ENCODE measurements at regions not wholly inside any gene's neighbourhood (a gene's known extent, or its start where the extent isn't known, plus 50 kb on each side); places are given as distances from the start of the nearest gene placed in this dataset.
A peak's percentile ranks its signal among the peaks of the same experiment; 100 is the strongest.

- Histone ChIP-seq H3K9ac (ENCODE audit: low read length) (no peak overlapping the region), H3K4me1 (ENCODE audit: low read length) (peaks cover 39% of the 10 kb centered on the region), H3K9me3 (replicated peaks; ENCODE audit: insufficient read depth, low read length) (no peaks in the 10 kb centered on the region), H2AFZ (ENCODE audit: low read length) (no peak overlapping the region), H3K9me2 (replicated peaks; ENCODE audit: insufficient read depth, low read length) (no peaks in the 10 kb centered on the region), H3K27me3 (replicated peaks; ENCODE audit: insufficient read depth, low read length) (no peaks in the 10 kb centered on the region), H3K79me2 (ENCODE audit: low read length) (no peaks in the 10 kb centered on the region), H3K27ac (ENCODE audit: low read length) (no peak overlapping the region), H4K20me1 (ENCODE audit: insufficient read depth, low read length) (no peaks in the 10 kb centered on the region), H3K4me2 (ENCODE audit: low read depth, low read length) (no peak overlapping the region), H3F3A (ENCODE audit: insufficient read depth, low read length) (peaks cover 36% of the 10 kb centered on the region), H3K4me3 (ENCODE audit: low read length) (no peak overlapping the region), H3K36me3 (replicated peaks; ENCODE audit: insufficient read depth, low read length) (no peaks in the 10 kb centered on the region)
- TF ChIP-seq EZH2 (optimal IDR thresholded peaks at IDR 0.05; ENCODE audit: low read depth, low read length), result no peak
- TF ChIP-seq CTCF (IDR thresholded peaks at IDR 0.05; ENCODE audit: low read length), result no peak
- no peak for TF ChIP-seq EZH2phosphoT487 (IDR thresholded peaks at IDR 0.05; ENCODE audit: low read length)
- no peak for DNase-seq
These were observed 178.0 kb downstream of the CAND1 start for GRCh38 chr12:67447180-67447579.

- DNase-seq, result peak; percentile 86
- Histone ChIP-seq H3K27ac (ENCODE audit: low read length) (peak overlapping the region; percentile 95), H4K20me1 (ENCODE audit: insufficient read depth, low read length) (no peaks in the 10 kb centered on the region), H3K9me3 (replicated peaks; ENCODE audit: insufficient read depth, low read length) (no peaks in the 10 kb centered on the region), H3K4me1 (ENCODE audit: low read length) (peaks cover 51% of the 10 kb centered on the region), H3K9me2 (replicated peaks; ENCODE audit: insufficient read depth, low read length) (no peaks in the 10 kb centered on the region), H3K4me2 (ENCODE audit: low read depth, low read length) (peak overlapping the region; percentile 51; the same call in 1 of the 2 replicates), H3K79me2 (ENCODE audit: low read length) (no peaks in the 10 kb centered on the region), H3K4me3 (ENCODE audit: low read length) (no peak overlapping the region), H3F3A (ENCODE audit: insufficient read depth, low read length) (peaks cover 46% of the 10 kb centered on the region), H3K27me3 (replicated peaks; ENCODE audit: insufficient read depth, low read length) (no peaks in the 10 kb centered on the region), H3K9ac (ENCODE audit: low read length) (peak overlapping the region; percentile 15; the same call in 1 of the 2 replicates), H3K36me3 (replicated peaks; ENCODE audit: insufficient read depth, low read length) (no peaks in the 10 kb centered on the region), H2AFZ (ENCODE audit: low read length) (peak overlapping the region; percentile 43; the same call in 1 of the 2 replicates)
- TF ChIP-seq CTCF (IDR thresholded peaks at IDR 0.05; ENCODE audit: low read length) (no peak), EZH2phosphoT487 (IDR thresholded peaks at IDR 0.05; ENCODE audit: low read length) (no peak)
These were observed 180.5 kb downstream of the CAND1 start for GRCh38 chr12:67449591-67450052.

GRCh38 chr12:67450441-67450840 lies 181.3 kb downstream of the CAND1 start:
- Histone ChIP-seq H3K4me3 (ENCODE audit: low read length) (no peak overlapping the region), H3K9ac (ENCODE audit: low read length) (0 out of 2 replicates have a peak overlapping the region, but pooled peaks have one; percentile 15), H3K4me1 (ENCODE audit: low read length) (peaks cover 51% of the 10 kb centered on the region), H3K4me2 (ENCODE audit: low read depth, low read length) (peak overlapping the region; percentile 51), H3K27me3 (replicated peaks; ENCODE audit: insufficient read depth, low read length) (no peaks in the 10 kb centered on the region), H2AFZ (ENCODE audit: low read length) (no peak overlapping the region; the same call in 1 of the 2 replicates), H3F3A (ENCODE audit: insufficient read depth, low read length) (peaks cover 46% of the 10 kb centered on the region), H3K9me2 (replicated peaks; ENCODE audit: insufficient read depth, low read length) (no peaks in the 10 kb centered on the region), H4K20me1 (ENCODE audit: insufficient read depth, low read length) (no peaks in the 10 kb centered on the region), H3K79me2 (ENCODE audit: low read length) (no peaks in the 10 kb centered on the region), H3K27ac (ENCODE audit: low read length) (peak overlapping the region; percentile 95), H3K9me3 (replicated peaks; ENCODE audit: insufficient read depth, low read length) (no peaks in the 10 kb centered on the region), H3K36me3 (replicated peaks; ENCODE audit: insufficient read depth, low read length) (no peaks in the 10 kb centered on the region)
- DNase-seq, result no peak
- TF ChIP-seq EZH2phosphoT487 (IDR thresholded peaks at IDR 0.05; ENCODE audit: low read length) (no peak), CTCF (IDR thresholded peaks at IDR 0.05; ENCODE audit: low read length) (no peak), EZH2 (optimal IDR thresholded peaks at IDR 0.05; ENCODE audit: low read depth, low read length) (no peak)

All from MM.1S (cell line).